Neural cell (in vitro differentiated cells): ENCODE measurements at regions not wholly inside any gene's neighbourhood (a gene's known extent, or its start where the extent isn't known, plus 50 kb on each side); places are given as distances from the start of the nearest gene placed in this dataset.
A peak's percentile ranks its signal among the peaks of the same experiment; 100 is the strongest.

Experiments
- H2AFZ ChIP-seq: fragments of 200-600, 300-800 bp; sonication (generic), shearing (Covaris generic); 2 replicates; pipeline ENCODE4 v1.6.0; 2014; ENCODE audit warnings: low read depth, mild to moderate bottlenecking, antibody characterized with exemption, low read length, moderate library complexity
- H3F3A ChIP-seq: fragments of 200-600 bp; shearing (Covaris generic); 2 replicates; pipeline ENCODE4 v1.6.1; 2016; ENCODE audit warnings: mild to moderate bottlenecking, moderate library complexity, mixed read lengths, antibody characterized with exemption, low read length; ENCODE audit not compliant: insufficient read depth, poor library complexity, severe bottlenecking
- H3K27ac ChIP-seq: fragments of 200-600, 300-800 bp; sonication (generic), shearing (Covaris generic); 2 replicates; pipeline ENCODE4 v1.5.1; 2014; ENCODE audit warnings: mild to moderate bottlenecking, low read length, moderate library complexity
- H3K27me3 ChIP-seq: fragments of 300-800, 200-600 bp; sonication (generic), shearing (Covaris generic); 2 replicates; pipeline ENCODE4 v1.6.0; 2014; ENCODE audit warnings: mild to moderate bottlenecking, low read depth, low read length, moderate library complexity; ENCODE audit not compliant: insufficient read depth
- H3K36me3 ChIP-seq: fragments of 300-800, 200-600 bp; sonication (generic), shearing (Covaris generic); 2 replicates; pipeline ENCODE4 v1.5.1; 2014; ENCODE audit warnings: mild to moderate bottlenecking, antibody characterized with exemption, low read length, moderate library complexity; ENCODE audit not compliant: insufficient read depth
- H3K4me2 ChIP-seq: fragments of 300-800, 200-600 bp; sonication (generic), shearing (Covaris generic); 2 replicates; pipeline ENCODE4 v1.6.0; 2014; ENCODE audit warnings: mild to moderate bottlenecking, low read length
- H3K4me3 ChIP-seq: fragments of 300-800, 200-600 bp; sonication (generic), shearing (Covaris generic); 2 replicates; pipeline ENCODE4 v1.5.1; 2014; ENCODE audit warnings: mild to moderate bottlenecking, low read length, moderate library complexity
- H3K79me2 ChIP-seq: fragments of 200-600 bp; shearing (Covaris generic); replicated peaks from 2 replicates; pipeline ENCODE4 v1.6.0; 2014; ENCODE audit warnings: mild to moderate bottlenecking, low read length, moderate library complexity; ENCODE audit not compliant: insufficient read depth
- H3K9ac ChIP-seq: fragments of 300-800, 200-600 bp; sonication (generic), shearing (Covaris generic); 2 replicates; pipeline ENCODE4 v1.6.1; 2016; ENCODE audit warnings: mild to moderate bottlenecking, low read length, mixed read lengths
- H3K9me2 ChIP-seq: fragments of 200-600 bp; shearing (Covaris generic); 2 replicates; pipeline ENCODE4 v1.6.1; 2016; ENCODE audit warnings: mild to moderate bottlenecking, low read length, mixed read lengths; ENCODE audit not compliant: insufficient read depth
- H3K9me3 ChIP-seq: fragments of 200-600, 300-800 bp; sonication (generic), shearing (Covaris generic); 2 replicates; pipeline ENCODE4 v1.6.1; 2016; ENCODE audit warnings: mild to moderate bottlenecking, mixed run types, low read length, moderate library complexity, mixed read lengths
- H4K20me1 ChIP-seq: fragments of 200-600 bp; shearing (Covaris generic); 2 replicates; pipeline ENCODE4 v1.6.1; 2016; ENCODE audit warnings: mild to moderate bottlenecking, mixed run types; ENCODE audit not compliant: insufficient read depth
- EP300 ChIP-seq: fragments of 450-650 bp; conservative IDR thresholded peaks from 2 replicates; pipeline ENCODE4 v1.6.1; 2014; ENCODE audit warnings: antibody characterized with exemption, mild to moderate bottlenecking, moderate library complexity; ENCODE audit not compliant: poor library complexity, severe bottlenecking
- EZH2 ChIP-seq: fragments of 200-600, 300-800 bp; shearing (Covaris generic), sonication (generic); IDR thresholded peaks from 2 replicates; pipeline ENCODE4 v1.6.1; 2014; ENCODE audit warnings: antibody characterized with exemption, low read length, borderline replicate concordance, mild to moderate bottlenecking; ENCODE audit not compliant: insufficient read depth, poor library complexity, severe bottlenecking
- MXI1 ChIP-seq: fragments of 450-650 bp; conservative IDR thresholded peaks from 2 replicates; pipeline ENCODE4 v1.6.1; 2014; ENCODE audit warnings: antibody characterized with exemption, mild to moderate bottlenecking; ENCODE audit not compliant: poor library complexity, severe bottlenecking
- POLR2AphosphoS5 ChIP-seq: IDR thresholded peaks from 2 replicates; pipeline ENCODE4 v1.6.1; 2012
- RAD21 ChIP-seq: fragments of 450-650 bp; conservative IDR thresholded peaks from 2 replicates; pipeline ENCODE4 v1.6.1; 2014; ENCODE audit warnings: antibody characterized with exemption, mild to moderate bottlenecking, moderate library complexity
- SMC3 ChIP-seq: fragments of 450-650 bp; conservative IDR thresholded peaks from 2 replicates; pipeline ENCODE4 v1.6.1; 2014; ENCODE audit warnings: antibody characterized with exemption, mild to moderate bottlenecking, moderate library complexity; ENCODE audit not compliant: poor library complexity
- TAF1 ChIP-seq: IDR thresholded peaks from 2 replicates; pipeline ENCODE4 v1.6.1; 2012; ENCODE audit warnings: low read depth
- TF ChIP-seq, protein P1 (sequence below): IDR thresholded peaks from 2 replicates; pipeline ENCODE4 v1.6.1; 2012; ENCODE audit warnings: borderline replicate concordance
- TF ChIP-seq, protein P2 (sequence below): fragments of 450-650 bp; IDR thresholded peaks from 2 replicates; pipeline ENCODE4 v1.5.1; 2014; ENCODE audit warnings: antibody characterized with exemption, mild to moderate bottlenecking, moderate library complexity; ENCODE audit not compliant: poor library complexity, severe bottlenecking

DNA sequence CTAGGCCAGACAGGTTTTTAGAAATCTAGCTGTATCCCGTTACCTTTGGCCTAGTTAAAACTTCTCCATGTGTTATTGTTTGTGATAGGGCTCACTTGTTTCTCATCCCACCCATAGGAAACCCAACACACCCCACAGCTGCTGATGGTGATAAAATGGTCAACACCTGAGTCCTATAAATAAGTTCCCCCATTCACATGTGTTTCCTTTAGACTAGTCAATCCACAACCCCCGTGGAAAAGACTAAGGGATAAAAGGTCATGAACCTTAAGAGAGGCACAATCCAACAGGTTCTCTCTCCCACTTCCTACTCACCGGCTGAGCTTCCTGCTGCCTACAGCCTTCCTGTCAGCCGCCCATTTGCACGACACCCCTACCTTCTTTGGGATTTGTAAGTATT, 768.4 kb downstream of the JRKL start:
- Histone ChIP-seq H3K79me2 (no peaks in the 10 kb centered on the region), H3K27ac (no peak overlapping the region), H3K4me3 (no peak overlapping the region), H3K9ac (no peak overlapping the region), H4K20me1 (no peaks in the 10 kb centered on the region), H3K4me2 (no peak overlapping the region), H3K27me3 (no peaks in the 10 kb centered on the region), H3F3A (no peaks in the 10 kb centered on the region), H3K9me2 (no peaks in the 10 kb centered on the region), H3K36me3 (no peaks in the 10 kb centered on the region), H2AFZ (no peak overlapping the region), H3K9me3 (no peaks in the 10 kb centered on the region)
- TF ChIP-seq SMC3 (no peak), EZH2 (no peak), RAD21 (no peak), POLR2AphosphoS5 (no peak), MXI1 (no peak), TAF1 (no peak), EP300 (no peak)
- TF ChIP-seq, protein P1, sequence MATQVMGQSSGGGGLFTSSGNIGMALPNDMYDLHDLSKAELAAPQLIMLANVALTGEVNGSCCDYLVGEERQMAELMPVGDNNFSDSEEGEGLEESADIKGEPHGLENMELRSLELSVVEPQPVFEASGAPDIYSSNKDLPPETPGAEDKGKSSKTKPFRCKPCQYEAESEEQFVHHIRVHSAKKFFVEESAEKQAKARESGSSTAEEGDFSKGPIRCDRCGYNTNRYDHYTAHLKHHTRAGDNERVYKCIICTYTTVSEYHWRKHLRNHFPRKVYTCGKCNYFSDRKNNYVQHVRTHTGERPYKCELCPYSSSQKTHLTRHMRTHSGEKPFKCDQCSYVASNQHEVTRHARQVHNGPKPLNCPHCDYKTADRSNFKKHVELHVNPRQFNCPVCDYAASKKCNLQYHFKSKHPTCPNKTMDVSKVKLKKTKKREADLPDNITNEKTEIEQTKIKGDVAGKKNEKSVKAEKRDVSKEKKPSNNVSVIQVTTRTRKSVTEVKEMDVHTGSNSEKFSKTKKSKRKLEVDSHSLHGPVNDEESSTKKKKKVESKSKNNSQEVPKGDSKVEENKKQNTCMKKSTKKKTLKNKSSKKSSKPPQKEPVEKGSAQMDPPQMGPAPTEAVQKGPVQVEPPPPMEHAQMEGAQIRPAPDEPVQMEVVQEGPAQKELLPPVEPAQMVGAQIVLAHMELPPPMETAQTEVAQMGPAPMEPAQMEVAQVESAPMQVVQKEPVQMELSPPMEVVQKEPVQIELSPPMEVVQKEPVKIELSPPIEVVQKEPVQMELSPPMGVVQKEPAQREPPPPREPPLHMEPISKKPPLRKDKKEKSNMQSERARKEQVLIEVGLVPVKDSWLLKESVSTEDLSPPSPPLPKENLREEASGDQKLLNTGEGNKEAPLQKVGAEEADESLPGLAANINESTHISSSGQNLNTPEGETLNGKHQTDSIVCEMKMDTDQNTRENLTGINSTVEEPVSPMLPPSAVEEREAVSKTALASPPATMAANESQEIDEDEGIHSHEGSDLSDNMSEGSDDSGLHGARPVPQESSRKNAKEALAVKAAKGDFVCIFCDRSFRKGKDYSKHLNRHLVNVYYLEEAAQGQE: no peak
- TF ChIP-seq, protein P2, sequence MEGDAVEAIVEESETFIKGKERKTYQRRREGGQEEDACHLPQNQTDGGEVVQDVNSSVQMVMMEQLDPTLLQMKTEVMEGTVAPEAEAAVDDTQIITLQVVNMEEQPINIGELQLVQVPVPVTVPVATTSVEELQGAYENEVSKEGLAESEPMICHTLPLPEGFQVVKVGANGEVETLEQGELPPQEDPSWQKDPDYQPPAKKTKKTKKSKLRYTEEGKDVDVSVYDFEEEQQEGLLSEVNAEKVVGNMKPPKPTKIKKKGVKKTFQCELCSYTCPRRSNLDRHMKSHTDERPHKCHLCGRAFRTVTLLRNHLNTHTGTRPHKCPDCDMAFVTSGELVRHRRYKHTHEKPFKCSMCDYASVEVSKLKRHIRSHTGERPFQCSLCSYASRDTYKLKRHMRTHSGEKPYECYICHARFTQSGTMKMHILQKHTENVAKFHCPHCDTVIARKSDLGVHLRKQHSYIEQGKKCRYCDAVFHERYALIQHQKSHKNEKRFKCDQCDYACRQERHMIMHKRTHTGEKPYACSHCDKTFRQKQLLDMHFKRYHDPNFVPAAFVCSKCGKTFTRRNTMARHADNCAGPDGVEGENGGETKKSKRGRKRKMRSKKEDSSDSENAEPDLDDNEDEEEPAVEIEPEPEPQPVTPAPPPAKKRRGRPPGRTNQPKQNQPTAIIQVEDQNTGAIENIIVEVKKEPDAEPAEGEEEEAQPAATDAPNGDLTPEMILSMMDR: no peak

DNA sequence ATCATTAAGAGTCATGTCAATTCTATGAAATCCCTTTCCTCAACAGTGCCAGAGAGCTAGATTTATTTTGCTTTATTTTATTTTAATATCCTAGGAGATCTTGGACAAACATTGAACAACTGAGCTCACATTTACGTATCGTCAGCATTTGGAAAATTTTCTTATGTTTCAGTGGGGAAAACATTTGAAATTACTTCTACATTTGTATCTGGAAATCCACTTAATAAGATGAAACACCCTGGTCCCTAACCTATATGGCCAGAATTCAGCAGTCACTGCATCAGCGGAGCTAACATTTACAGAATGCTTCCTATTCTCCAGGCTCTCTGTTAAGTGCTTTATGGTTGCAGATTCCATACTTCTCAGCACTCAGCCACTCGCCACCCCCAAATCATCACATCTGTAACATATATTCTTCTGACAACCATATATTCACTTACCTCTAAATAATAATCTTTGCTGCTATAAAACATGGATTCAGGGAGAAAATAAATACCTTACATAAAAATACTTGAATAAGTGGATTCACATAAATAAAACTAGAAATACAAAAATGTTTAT, 773.9 kb downstream of the JRKL start:
- no peak overlapping the region for H3K4me3 ChIP-seq
- H3K4me2 ChIP-seq: no peak overlapping the region
- H3K27ac ChIP-seq: no peak overlapping the region
- TF ChIP-seq, protein P1: no peak
- peak; percentile 74 for TF ChIP-seq POLR2AphosphoS5
- no peaks in the 10 kb centered on the region for H3K27me3 ChIP-seq
- no peaks in the 10 kb centered on the region for H3F3A ChIP-seq
- H3K36me3 ChIP-seq: no peaks in the 10 kb centered on the region
- no peak overlapping the region for H3K9ac ChIP-seq
- H3K9me3 ChIP-seq: no peaks in the 10 kb centered on the region
- H4K20me1 ChIP-seq: no peaks in the 10 kb centered on the region
- no peaks in the 10 kb centered on the region for H3K79me2 ChIP-seq
- no peaks in the 10 kb centered on the region for H3K9me2 ChIP-seq
- no peak overlapping the region for H2AFZ ChIP-seq
